Esophagus muscularis mucosa (tissue), 4 donors: ENCODE measurements at regions not wholly inside any gene's neighbourhood (a gene's known extent, or its start where the extent isn't known, plus 50 kb on each side); places are given as distances from the start of the nearest gene placed in this dataset.

ENCODE experiments used
- DNase-seq: peaks from one replicate; pipeline ENCODE4 v3.0.0-alpha.2; 2017; ENCODE audit errors: extremely low spot score
- H3K27ac ChIP-seq, 4 donors: fragments of 200-600 bp; sonication (generic); replicated peaks in 1 of 4; 1 replicate in 3 of 4; 2 replicates in 1 of 4; pipeline ENCODE4 v1.5.1; 2016 to 2019; ENCODE audit warnings: mild to moderate bottlenecking in 1 of 4
- H3K27me3 ChIP-seq, 4 donors: fragments of 200-600 bp; sonication (generic); one replicate each; pipeline versions ENCODE4 v1.5.1 to v1.6.0; 2016 to 2019
- H3K36me3 ChIP-seq, 4 donors: fragments of 200-600 bp; sonication (generic); one replicate each; pipeline ENCODE4 v1.5.1; 2016 to 2019
- H3K4me1 ChIP-seq, 4 donors: fragments of 200-600 bp; sonication (generic); one replicate each; pipeline ENCODE4 v1.5.1; 2016 to 2019
- H3K4me3 ChIP-seq, 4 donors: fragments of 200-600 bp; sonication (generic); 1 replicate in 2 of 4; 2 replicates in 2 of 4; pipeline ENCODE4 v1.5.1; 2016 to 2019; ENCODE audit warnings: mild to moderate bottlenecking in 4 of 4, moderate library complexity in 1 of 4
- H3K9me3 ChIP-seq, 4 donors: fragments of 200-600 bp; sonication (generic); 1 replicate in 3 of 4; 2 replicates in 1 of 4; pipeline ENCODE4 v1.5.1; 2016 to 2019
- CTCF ChIP-seq, 3 experiments: fragments of 200-600 bp in 2 of 3; fragments of 450-650 bp in 1 of 3; sonication (generic) in 2 of 3; IDR thresholded peaks; one replicate each; pipeline ENCODE4 v1.5.1; 2017 to 2019; ENCODE audit warnings: antibody characterized with exemption in 3 of 3, mild to moderate bottlenecking in 2 of 3, moderate library complexity in 1 of 3
- EP300 ChIP-seq: sonication (generic); formaldehyde crosslinking; IDR thresholded peaks from one replicate; pipeline ENCODE4 v1.6.1; 2017; ENCODE audit warnings: antibody characterized with exemption
- POLR2A ChIP-seq: fragments of 450-650 bp; IDR thresholded peaks from one replicate; pipeline ENCODE4 v1.6.1; 2017; ENCODE audit warnings: antibody characterized with exemption, moderate library complexity, mild to moderate bottlenecking, low read depth
- POLR2AphosphoS5 ChIP-seq, 2 donors: sonication (generic); formaldehyde crosslinking; IDR thresholded peaks; one replicate each; pipeline ENCODE4 v1.6.1; 2017; ENCODE audit warnings: antibody characterized with exemption in 2 of 2
- WGBS: methylation state at CpG from one replicate; pipeline ENCODE4 v1.1.5; 2018; 5-methylcytosine and 5-hydroxymethylcytosine counted together
- intact Hi-C: fragments of 100-400 bp; cut with DNase I; formaldehyde crosslinking; loops from one replicate; pipeline ENCODE4 v1.15.1; 2023

DNA sequence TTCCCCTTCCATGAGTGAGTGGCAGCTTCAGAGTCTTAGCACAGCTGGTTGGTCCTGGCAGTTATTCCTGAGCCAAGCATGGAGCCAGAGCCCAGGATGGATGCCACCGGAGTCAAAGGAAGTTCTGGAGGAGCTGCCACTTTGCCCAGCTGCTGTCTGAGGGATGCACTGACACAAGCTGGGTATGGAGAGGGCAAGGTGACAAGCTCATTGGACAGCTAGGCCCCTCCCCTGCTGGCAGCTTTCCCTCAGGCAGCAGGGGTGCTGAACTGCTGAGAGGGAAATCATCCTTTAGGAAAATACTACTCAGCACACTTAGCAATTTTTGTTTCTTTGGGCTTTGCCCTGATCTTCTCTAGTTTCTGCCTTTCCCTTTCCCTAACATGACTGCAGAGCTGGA, 99.3 kb upstream of the SESN3 start:
- no peaks in the 10 kb centered on the region for H3K9me3 ChIP-seq
- no peak overlapping the region for H3K27ac ChIP-seq
- TF ChIP-seq EP300, result no peak
- no peak for TF ChIP-seq POLR2AphosphoS5 (IDR thresholded peaks at IDR 0.05)
- no peak for TF ChIP-seq CTCF (IDR thresholded peaks at IDR 0.05)
- no peak for TF ChIP-seq POLR2A
- H3K36me3 ChIP-seq, result no peaks in the 10 kb centered on the region
- H3K4me3 ChIP-seq, result no peak overlapping the region
- intact Hi-C loops, result loop anchor here (10.0 kb wide), 2 partner anchors 176 to 184 kb away; no protein-coding TSS in a partner anchor
- WGBS, result no CpG with 5 or more reads among the region's 1 CpG
- DNase-seq, result no peak
- H3K27me3 ChIP-seq, result no peaks in the 10 kb centered on the region
- H3K4me1 ChIP-seq, result no peaks in the 10 kb centered on the region

- Histone ChIP-seq H3K27me3 (no peaks in the 10 kb centered on the region), H3K4me3 (no peak overlapping the region), H3K27ac (no peak overlapping the region), H3K4me1 (no peaks in the 10 kb centered on the region), H3K9me3 (no peaks in the 10 kb centered on the region), H3K36me3 (no peaks in the 10 kb centered on the region)
- 79% methylated on average over 2 of the region's 2 CpGs for WGBS
- TF ChIP-seq CTCF (IDR thresholded peaks at IDR 0.05) (no peak), POLR2A (no peak), EP300 (no peak), POLR2AphosphoS5 (IDR thresholded peaks at IDR 0.05) (no peak)
- intact Hi-C loops, result no loop called here
- DNase-seq, result no peak
Observed at GRCh38 chr11:95327273-95327948, 96.4 kb upstream of the SESN3 start.

- no peak for DNase-seq
- intact Hi-C loops, result no loop called here
- Histone ChIP-seq H3K27ac (no peak overlapping the region), H3K36me3 (no peaks in the 10 kb centered on the region), H3K4me3 (no peak overlapping the region), H3K9me3 (no peaks in the 10 kb centered on the region), H3K27me3 (no peaks in the 10 kb centered on the region), H3K4me1 (no peaks in the 10 kb centered on the region)
- TF ChIP-seq EP300 (no peak), CTCF (IDR thresholded peaks at IDR 0.05) (no peak), POLR2A (no peak), POLR2AphosphoS5 (IDR thresholded peaks at IDR 0.05) (no peak)
- 92% methylated on average over 8 of the region's 8 CpGs for WGBS
Observed at GRCh38 chr11:95325777-95326258, 94.8 kb upstream of the SESN3 start.

DNA sequence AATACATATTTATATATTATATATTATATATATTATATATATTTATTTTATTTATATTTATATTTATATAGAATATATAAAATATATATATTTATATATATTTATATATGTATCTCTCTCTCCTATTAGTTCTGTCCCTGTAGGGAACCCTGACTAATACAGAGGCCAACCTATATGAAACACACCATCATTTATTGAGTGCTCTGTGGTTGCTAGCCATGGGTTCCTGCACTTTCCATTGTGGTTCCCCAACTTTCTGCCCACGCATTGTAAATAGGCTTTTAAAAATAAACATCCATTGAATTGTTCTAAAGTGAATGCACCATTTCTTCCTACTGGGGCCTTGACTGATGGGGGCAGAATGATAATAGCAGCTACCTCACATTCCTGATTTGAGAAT, 93.8 kb upstream of the SESN3 start:
- Histone ChIP-seq H3K27me3 (no peaks in the 10 kb centered on the region), H3K27ac (no peak overlapping the region), H3K4me3 (no peak overlapping the region), H3K9me3 (no peaks in the 10 kb centered on the region), H3K4me1 (no peaks in the 10 kb centered on the region), H3K36me3 (no peaks in the 10 kb centered on the region)
- TF ChIP-seq POLR2AphosphoS5 (IDR thresholded peaks at IDR 0.05) (no peak), POLR2A (no peak)
- intact Hi-C loops, result no loop called here
- WGBS, result 88% methylated on average over 1 of the region's 1 CpG
- DNase-seq, result no peak

- Histone ChIP-seq H3K27me3 (no peaks in the 10 kb centered on the region), H3K27ac (no peak overlapping the region), H3K4me3 (no peak overlapping the region), H3K4me1 (peaks cover 0 to 15% (median 5%) of the 10 kb centered on the region in 4 donors), H3K36me3 (no peaks in the 10 kb centered on the region), H3K9me3 (no peaks in the 10 kb centered on the region)
- no peak for TF ChIP-seq CTCF (IDR thresholded peaks at IDR 0.05)
- no peak for TF ChIP-seq POLR2A
- TF ChIP-seq POLR2AphosphoS5 (IDR thresholded peaks at IDR 0.05), result no peak
- no peak for TF ChIP-seq EP300
- DNase-seq, result no peak
- intact Hi-C loops, result no loop called here
Observed at GRCh38 chr11:95322539-95322938, 91.5 kb upstream of the SESN3 start.
